IPS-18a (cell line): ENCODE measurements at regions not wholly inside any gene's neighbourhood (a gene's known extent, or its start where the extent isn't known, plus 50 kb on each side); places are given as distances from the start of the nearest gene placed in this dataset.
A peak's percentile ranks its signal among the peaks of the same experiment; 100 is the strongest.

Experiments
- H3K27ac ChIP-seq: one replicate; pipeline ENCODE4 v1.5.1; 2013; ENCODE audit warnings: low read length
- H3K27me3 ChIP-seq: one replicate; pipeline ENCODE4 v1.6.1; 2013; ENCODE audit warnings: mild to moderate bottlenecking, low read length; ENCODE audit not compliant: control insufficient read depth, insufficient read depth
- H3K36me3 ChIP-seq: one replicate; pipeline ENCODE4 v1.6.1; 2013; ENCODE audit warnings: low read depth, low read length; ENCODE audit not compliant: control insufficient read depth
- H3K4me1 ChIP-seq: one replicate; pipeline ENCODE4 v1.6.1; 2013; ENCODE audit warnings: low read depth, low read length; ENCODE audit not compliant: control insufficient read depth
- H3K4me3 ChIP-seq: one replicate; pipeline ENCODE4 v1.5.1; 2013; ENCODE audit warnings: low read length
- H3K9ac ChIP-seq: one replicate; pipeline ENCODE4 v1.6.1; 2013; ENCODE audit warnings: mild to moderate bottlenecking, low read length, moderate library complexity
- H3K9me3 ChIP-seq: one replicate; pipeline ENCODE4 v1.6.1; 2013; ENCODE audit warnings: low read depth, low read length; ENCODE audit not compliant: control insufficient read depth

DNA sequence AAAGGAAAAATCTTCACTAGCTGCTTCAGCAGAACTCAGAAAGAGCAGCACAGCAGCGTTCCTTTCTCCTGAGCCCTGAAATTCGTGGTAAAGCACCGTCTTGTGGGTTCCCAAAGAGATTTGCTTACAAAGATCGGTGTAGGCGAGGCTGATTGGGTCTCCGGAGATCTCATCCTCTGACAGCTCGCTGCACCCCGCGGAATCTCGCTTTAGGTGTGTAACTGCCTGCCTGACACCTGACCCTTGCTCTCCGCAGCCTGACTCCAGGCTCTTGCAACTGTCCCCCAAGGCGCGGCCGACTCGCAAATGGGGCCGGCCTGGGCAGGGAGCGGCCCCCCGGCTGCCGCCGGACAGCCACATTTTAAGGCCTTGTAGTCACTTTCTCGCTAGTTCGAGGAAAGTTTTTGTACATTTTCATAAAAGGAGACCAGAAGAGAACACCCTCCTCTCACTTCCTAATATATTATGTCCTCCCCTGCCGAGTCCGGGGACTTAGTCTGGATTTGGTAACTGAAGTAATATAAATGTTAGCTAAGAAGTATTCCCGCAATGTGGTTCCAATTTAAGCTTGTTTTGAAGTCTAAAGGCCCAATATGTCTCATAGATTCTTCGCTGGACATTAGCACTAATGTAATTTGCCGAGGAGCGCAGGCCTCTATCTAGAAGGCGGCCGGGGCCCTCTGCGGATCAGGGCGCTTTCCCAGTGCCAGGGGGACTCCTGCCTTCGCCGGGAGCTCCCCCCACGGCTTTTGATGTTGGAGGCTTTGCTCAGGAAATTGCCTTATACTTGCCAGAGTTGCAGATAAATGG is 177.3 kb upstream of the CDKN3 start:
- peaks cover 74% of the 10 kb centered on the region for H3K27me3 ChIP-seq
- no peak overlapping the region for H3K27ac ChIP-seq
- H3K9ac ChIP-seq: no peak overlapping the region

GRCh38 chr14:54220071-54220703 is 176.6 kb upstream of the CDKN3 start:
- H3K27me3 ChIP-seq: peaks cover 75% of the 10 kb centered on the region
- H3K36me3 ChIP-seq: no peaks in the 10 kb centered on the region
- no peak overlapping the region for H3K9ac ChIP-seq

More for the DNA sequence above, 177.3 kb upstream of the CDKN3 start:
- H3K9me3 ChIP-seq: no peaks in the 10 kb centered on the region
- no peaks in the 10 kb centered on the region for H3K36me3 ChIP-seq
- H3K4me3 ChIP-seq: peak overlapping the region; percentile 58
- H3K4me1 ChIP-seq: peaks cover 27% of the 10 kb centered on the region

DNA sequence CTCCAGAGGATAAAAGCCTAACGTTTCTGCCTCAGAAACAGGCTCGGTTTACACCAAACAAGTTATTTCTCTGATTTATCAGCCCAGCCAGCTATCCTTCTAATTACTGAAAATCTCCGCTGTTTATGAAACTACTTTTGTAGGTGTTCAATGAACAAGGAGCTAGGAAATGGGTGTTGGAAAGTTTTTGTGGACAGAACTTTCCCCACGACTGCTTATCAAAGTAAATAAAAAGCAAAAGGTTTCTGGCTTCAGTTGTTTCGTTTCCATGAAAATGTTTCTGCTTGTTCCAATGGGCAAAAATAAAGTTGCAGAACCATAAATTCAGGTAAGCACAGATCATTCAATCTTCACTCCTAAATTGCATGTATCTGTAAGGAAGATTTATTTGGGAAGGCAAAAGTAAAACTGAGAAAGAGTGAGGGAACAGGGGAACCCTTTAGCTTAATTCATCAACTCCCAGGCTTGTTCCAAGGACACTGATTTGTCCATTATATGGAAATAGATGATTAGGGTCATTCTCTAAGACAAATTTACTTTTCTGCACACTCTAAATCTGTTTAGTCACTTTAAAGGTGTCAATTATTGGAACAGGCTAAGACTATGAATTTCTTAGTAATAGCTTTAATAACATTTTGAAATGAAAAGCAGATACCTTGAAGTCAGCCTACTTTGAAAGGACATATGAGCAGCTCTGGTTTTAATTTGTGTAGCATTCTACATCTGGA is 175.9 kb upstream of the CDKN3 start:
- peaks cover 75% of the 10 kb centered on the region for H3K27me3 ChIP-seq
- no peaks in the 10 kb centered on the region for H3K36me3 ChIP-seq
- peaks cover 27% of the 10 kb centered on the region for H3K4me1 ChIP-seq
- no peak overlapping the region for H3K27ac ChIP-seq
- no peak overlapping the region for H3K9ac ChIP-seq
- H3K9me3 ChIP-seq: no peaks in the 10 kb centered on the region
- peak overlapping the region; percentile 58 for H3K4me3 ChIP-seq

More at GRCh38 chr14:54220071-54220703, 176.6 kb upstream of the CDKN3 start:
- peaks cover 27% of the 10 kb centered on the region for H3K4me1 ChIP-seq
- no peaks in the 10 kb centered on the region for H3K9me3 ChIP-seq
- no peak overlapping the region for H3K27ac ChIP-seq
- H3K4me3 ChIP-seq: peak overlapping the region; percentile 58

GRCh38 chr14:54221432-54221803 is 175.4 kb upstream of the CDKN3 start:
- Histone ChIP-seq H3K9me3 (no peaks in the 10 kb centered on the region), H3K4me1 (peaks cover 27% of the 10 kb centered on the region), H3K27ac (no peak overlapping the region), H3K36me3 (no peaks in the 10 kb centered on the region), H3K9ac (no peak overlapping the region), H3K27me3 (peaks cover 75% of the 10 kb centered on the region), H3K4me3 (no peak overlapping the region)

GRCh38 chr14:54221971-54222370 is 174.8 kb upstream of the CDKN3 start:
- H3K9ac ChIP-seq: no peak overlapping the region
- H3K4me1 ChIP-seq: peaks cover 27% of the 10 kb centered on the region
- H3K27me3 ChIP-seq: peaks cover 75% of the 10 kb centered on the region
- no peaks in the 10 kb centered on the region for H3K36me3 ChIP-seq
- no peaks in the 10 kb centered on the region for H3K9me3 ChIP-seq
- no peak overlapping the region for H3K27ac ChIP-seq
- H3K4me3 ChIP-seq: no peak overlapping the region

DNA sequence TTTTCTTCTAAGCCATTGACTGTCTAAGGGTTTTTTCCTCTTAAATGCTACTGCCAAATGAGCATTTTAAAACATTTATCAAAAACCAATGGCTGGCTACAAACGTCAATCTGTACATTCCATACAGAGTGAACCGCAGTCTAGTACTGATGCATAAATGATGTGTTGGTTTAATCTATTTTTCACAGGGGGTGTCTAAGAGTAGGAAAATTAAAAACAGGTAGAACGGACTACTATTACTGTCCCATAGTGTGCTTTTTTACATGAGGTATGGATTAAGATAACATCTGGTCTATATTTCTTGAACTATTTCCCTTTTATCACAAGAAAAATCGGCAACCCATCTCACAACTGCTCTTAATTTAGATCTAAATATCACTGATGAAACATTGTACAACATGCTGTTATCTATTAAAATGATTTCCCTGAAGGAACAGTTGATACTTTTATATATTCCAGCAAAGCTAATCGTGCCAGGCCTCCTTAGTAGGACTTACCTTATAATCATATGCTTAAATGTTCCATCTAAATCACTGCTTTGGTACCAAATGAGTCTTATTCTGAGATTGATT is 172.9 kb upstream of the CDKN3 start:
- H3K9me3 ChIP-seq: no peaks in the 10 kb centered on the region
- H3K27me3 ChIP-seq: peaks cover 57% of the 10 kb centered on the region
- peaks cover 24% of the 10 kb centered on the region for H3K4me1 ChIP-seq
- no peak overlapping the region for H3K4me3 ChIP-seq
- no peak overlapping the region for H3K27ac ChIP-seq
- no peak overlapping the region for H3K9ac ChIP-seq
- no peaks in the 10 kb centered on the region for H3K36me3 ChIP-seq

GRCh38 chr14:54225457-54226060 is 171.2 kb upstream of the CDKN3 start:
- Histone ChIP-seq H3K36me3 (no peaks in the 10 kb centered on the region), H3K9me3 (no peaks in the 10 kb centered on the region), H3K9ac (no peak overlapping the region), H3K4me1 (peaks cover 21% of the 10 kb centered on the region), H3K4me3 (no peak overlapping the region), H3K27me3 (peaks cover 40% of the 10 kb centered on the region), H3K27ac (no peak overlapping the region)

DNA sequence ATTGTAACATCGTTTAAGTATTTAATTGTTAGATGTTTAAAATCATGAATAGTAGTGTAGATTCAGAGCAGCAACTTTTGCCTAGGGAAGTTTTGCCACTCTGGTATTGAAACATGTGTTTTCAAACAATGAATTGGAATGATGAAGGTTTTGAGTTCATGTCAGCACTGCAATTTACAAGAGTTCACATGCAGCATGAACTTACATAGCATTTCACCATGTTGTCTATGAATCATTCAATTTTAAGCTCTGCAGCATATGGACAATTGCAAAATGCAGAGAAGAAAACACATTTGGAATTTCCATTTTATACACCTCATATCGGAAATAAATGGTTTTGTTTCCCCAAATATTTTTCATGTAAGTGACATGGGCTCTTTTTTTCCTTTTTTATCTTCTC is 170.7 kb upstream of the CDKN3 start:
- Histone ChIP-seq H3K36me3 (no peaks in the 10 kb centered on the region), H3K27me3 (peaks cover 35% of the 10 kb centered on the region), H3K27ac (no peak overlapping the region), H3K9ac (no peak overlapping the region), H3K9me3 (no peaks in the 10 kb centered on the region), H3K4me3 (no peak overlapping the region), H3K4me1 (peaks cover 15% of the 10 kb centered on the region)

DNA sequence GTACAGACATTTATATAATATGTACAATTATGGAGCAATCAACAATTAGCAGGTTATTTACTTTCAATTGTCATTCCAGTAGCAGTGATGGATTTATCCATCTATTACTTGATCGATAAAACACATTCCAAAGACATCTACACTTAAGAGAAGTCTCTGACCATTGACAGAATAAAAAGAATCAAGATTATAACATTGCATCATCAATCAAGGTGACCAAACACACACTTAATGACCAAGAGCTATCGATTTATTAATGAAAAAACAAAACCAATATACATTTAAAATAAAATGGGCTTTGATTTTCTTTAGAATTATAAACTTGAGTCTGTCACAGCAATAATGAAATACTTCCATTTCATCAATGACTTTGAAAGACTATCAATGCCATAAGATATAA is 170.2 kb upstream of the CDKN3 start:
- Histone ChIP-seq H3K4me1 (peaks cover 11% of the 10 kb centered on the region), H3K36me3 (no peaks in the 10 kb centered on the region), H3K9me3 (no peaks in the 10 kb centered on the region), H3K9ac (no peak overlapping the region), H3K4me3 (no peak overlapping the region), H3K27me3 (peaks cover 30% of the 10 kb centered on the region), H3K27ac (no peak overlapping the region)

GRCh38 chr14:54229136-54229535 is 167.7 kb upstream of the CDKN3 start:
- Histone ChIP-seq H3K4me1 (no peaks in the 10 kb centered on the region), H3K9me3 (no peaks in the 10 kb centered on the region), H3K27me3 (peaks cover 4% of the 10 kb centered on the region), H3K36me3 (no peaks in the 10 kb centered on the region), H3K27ac (no peak overlapping the region), H3K9ac (no peak overlapping the region), H3K4me3 (no peak overlapping the region)

DNA sequence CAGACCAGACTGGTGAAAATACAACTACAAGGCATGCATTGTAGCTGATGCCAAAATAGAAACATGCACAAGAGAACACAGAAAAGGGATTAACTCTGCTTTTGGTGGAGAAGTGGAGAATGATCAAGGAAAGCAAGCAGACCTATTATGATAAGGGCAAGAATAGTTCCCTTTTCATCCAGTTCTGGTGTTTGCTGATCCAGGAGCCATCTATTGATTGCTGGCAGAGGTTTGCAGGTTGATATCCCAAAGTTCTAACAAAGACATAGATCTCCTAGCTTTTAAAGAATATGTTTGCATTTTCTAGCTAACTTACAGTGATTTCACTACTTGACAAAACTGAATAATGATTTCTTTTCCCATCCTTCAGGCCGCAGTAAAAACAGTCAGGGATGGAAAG is 166.2 kb upstream of the CDKN3 start:
- Histone ChIP-seq H3K36me3 (no peaks in the 10 kb centered on the region), H3K27ac (no peak overlapping the region), H3K27me3 (no peaks in the 10 kb centered on the region), H3K4me3 (no peak overlapping the region), H3K9me3 (no peaks in the 10 kb centered on the region), H3K4me1 (no peaks in the 10 kb centered on the region), H3K9ac (no peak overlapping the region)
